ENCODE measurements at regions not wholly inside any gene's neighbourhood (a gene's known extent, or its start where the extent isn't known, plus 50 kb on each side); places are given as distances from the start of the nearest gene placed in this dataset.

GRCh38 chr16:52191531-52192134 lies 355.3 kb downstream of the TOX3 start:
- H3K27ac Mint-ChIP-seq, result no peak overlapping the region
- H3K36me3 Mint-ChIP-seq, result no peaks in the 10 kb centered on the region
- Histone ChIP-seq H3K36me3 (ENCODE audit: control insufficient read depth in 2 of 2, extremely low read depth in 1 of 2, insufficient read depth in 1 of 2, low read length in 1 of 2) (no peaks in the 10 kb centered on the region), H3K4me3 (ENCODE audit: control insufficient read depth in 1 of 2, extremely low read depth in 1 of 2, low read length in 1 of 2) (no peak overlapping the region), H3K4me1 (ENCODE audit: control insufficient read depth in 1 of 2, extremely low read depth in 1 of 2, insufficient read depth in 2 of 2, low read length in 2 of 2) (no peaks in the 10 kb centered on the region), H3K27me3 (replicated peaks in 1 of 2; ENCODE audit: control insufficient read depth in 2 of 2, extremely low read depth in 1 of 2, insufficient read depth in 2 of 2, low read length in 1 of 2) (no peaks in the 10 kb centered on the region), H3K9me3 (no peaks in the 10 kb centered on the region), H3K27ac (ENCODE audit: low read length) (no peak overlapping the region)
- no peak overlapping the region for H3K4me3 Mint-ChIP-seq
- DNase-seq, result peak in 30 of 35 experiments; percentile 1 to 64 (median 17)
- peaks cover 0 to 2% (median 0%) of the 10 kb centered on the region in 3 donors for H3K4me1 Mint-ChIP-seq
- ChIA-PET POLR2A (no interaction called here), CTCF (interaction anchor here (0.7 to 1.7 kb wide), 5 partner anchors 9 to 1091 kb away, joined by 3 to 8 read pairs (median 3); no protein-coding TSS in a partner anchor)
- 56% methylated on average over 3 of the region's 7 CpGs for WGBS (ENCODE audit: insufficient coverage)
- no peak for ATAC-seq (replicated peaks in 1 of 4)
- no peaks in the 10 kb centered on the region for H3K9me3 Mint-ChIP-seq
- no peaks in the 10 kb centered on the region for H3K27me3 Mint-ChIP-seq

GRCh38 chr16:52184336-52184735 lies 362.6 kb downstream of the TOX3 start:
- no peak for ATAC-seq (replicated peaks in 1 of 4)
- no peak overlapping the region for H3K4me3 Mint-ChIP-seq
- H3K27me3 Mint-ChIP-seq, result no peaks in the 10 kb centered on the region
- H3K27ac Mint-ChIP-seq, result no peak overlapping the region
- H3K4me1 Mint-ChIP-seq, result no peaks in the 10 kb centered on the region
- no peak overlapping the region for H3K4me3 ChIP-seq (ENCODE audit: control insufficient read depth in 1 of 2, extremely low read depth in 1 of 2, low read length in 1 of 2)
- H3K36me3 ChIP-seq (ENCODE audit: control insufficient read depth in 2 of 2, extremely low read depth in 1 of 2, insufficient read depth in 1 of 2, low read length in 1 of 2), result no peaks in the 10 kb centered on the region
- H3K9me3 Mint-ChIP-seq, result peaks cover 6 to 11% (median 9%) of the 10 kb centered on the region in 3 donors
- H3K4me1 ChIP-seq (ENCODE audit: control insufficient read depth in 1 of 2, extremely low read depth in 1 of 2, insufficient read depth in 2 of 2, low read length in 2 of 2), result no peaks in the 10 kb centered on the region
- H3K27ac ChIP-seq (ENCODE audit: low read length), result no peak overlapping the region
- POLR2A ChIA-PET, result no interaction called here
- WGBS (ENCODE audit: insufficient coverage), result no CpG with 5 or more reads among the region's 3 CpGs
- no peak for DNase-seq
- no peaks in the 10 kb centered on the region for H3K36me3 Mint-ChIP-seq
- no peaks in the 10 kb centered on the region for H3K9me3 ChIP-seq
- peaks cover 0 to 2% of the 10 kb centered on the region in 2 experiments for H3K27me3 ChIP-seq (replicated peaks in 1 of 2; ENCODE audit: control insufficient read depth in 2 of 2, extremely low read depth in 1 of 2, insufficient read depth in 2 of 2, low read length in 1 of 2)
- CTCF ChIA-PET, result no interaction called here

GRCh38 chr16:52182840-52183239 lies 364.1 kb downstream of the TOX3 start:
- CTCF ChIA-PET, result interaction anchor here in 1 of 2 donors (1.2 kb wide), 1 partner anchor 8 kb away, joined by 4 read pairs; no protein-coding TSS in a partner anchor
- POLR2A ChIA-PET, result no interaction called here
- no peaks in the 10 kb centered on the region for H3K4me1 Mint-ChIP-seq
- H3K27me3 Mint-ChIP-seq, result no peaks in the 10 kb centered on the region
- Histone ChIP-seq H3K27me3 (replicated peaks in 1 of 2; ENCODE audit: control insufficient read depth in 2 of 2, extremely low read depth in 1 of 2, insufficient read depth in 2 of 2, low read length in 1 of 2) (peaks cover 0 to 2% of the 10 kb centered on the region in 2 experiments), H3K4me3 (ENCODE audit: control insufficient read depth in 1 of 2, extremely low read depth in 1 of 2, low read length in 1 of 2) (no peak overlapping the region), H3K36me3 (ENCODE audit: control insufficient read depth in 2 of 2, extremely low read depth in 1 of 2, insufficient read depth in 1 of 2, low read length in 1 of 2) (no peaks in the 10 kb centered on the region), H3K27ac (ENCODE audit: low read length) (no peak overlapping the region), H3K4me1 (ENCODE audit: control insufficient read depth in 1 of 2, extremely low read depth in 1 of 2, insufficient read depth in 2 of 2, low read length in 2 of 2) (no peaks in the 10 kb centered on the region), H3K9me3 (no peaks in the 10 kb centered on the region)
- ATAC-seq (replicated peaks in 1 of 4) (no peak), DNase-seq (no peak)
- 83% methylated on average over 2 of the region's 2 CpGs for WGBS (ENCODE audit: insufficient coverage)
- H3K4me3 Mint-ChIP-seq, result no peak overlapping the region
- H3K36me3 Mint-ChIP-seq, result no peaks in the 10 kb centered on the region
- H3K9me3 Mint-ChIP-seq, result peaks cover 6 to 12% (median 10%) of the 10 kb centered on the region in 3 donors
- no peak overlapping the region for H3K27ac Mint-ChIP-seq

- no peaks in the 10 kb centered on the region for H3K4me1 ChIP-seq (ENCODE audit: control insufficient read depth in 1 of 2, extremely low read depth in 1 of 2, insufficient read depth in 2 of 2, low read length in 2 of 2)
Observed at GRCh38 chr16:52174168-52174567, 372.8 kb downstream of the TOX3 start.

GRCh38 chr16:52171481-52171880 lies 375.5 kb downstream of the TOX3 start:
- no peak for DNase-seq
- no peaks in the 10 kb centered on the region for H3K4me1 ChIP-seq (ENCODE audit: control insufficient read depth in 1 of 2, extremely low read depth in 1 of 2, insufficient read depth in 2 of 2, low read length in 2 of 2)
- H3K27ac ChIP-seq (ENCODE audit: low read length), result no peak overlapping the region
- no peaks in the 10 kb centered on the region for H3K36me3 Mint-ChIP-seq
- H3K36me3 ChIP-seq (ENCODE audit: control insufficient read depth in 2 of 2, extremely low read depth in 1 of 2, insufficient read depth in 1 of 2, low read length in 1 of 2), result no peaks in the 10 kb centered on the region
- H3K27me3 Mint-ChIP-seq, result no peaks in the 10 kb centered on the region
- H3K4me3 ChIP-seq (ENCODE audit: control insufficient read depth in 1 of 2, extremely low read depth in 1 of 2, low read length in 1 of 2), result no peak overlapping the region
- ChIA-PET CTCF (interaction anchor here in 1 of 2 donors (0.6 to 1.0 kb wide), 2 partner anchors 9 to 20 kb away, joined by 3 to 4 read pairs; no protein-coding TSS in a partner anchor), POLR2A (no interaction called here)
- ATAC-seq (replicated peaks in 1 of 4), result no peak
- no peaks in the 10 kb centered on the region for H3K27me3 ChIP-seq (replicated peaks in 1 of 2; ENCODE audit: control insufficient read depth in 2 of 2, extremely low read depth in 1 of 2, insufficient read depth in 2 of 2, low read length in 1 of 2)
- no peak overlapping the region for H3K4me3 Mint-ChIP-seq
- H3K4me1 Mint-ChIP-seq, result no peaks in the 10 kb centered on the region
- no peaks in the 10 kb centered on the region for H3K9me3 ChIP-seq
- H3K27ac Mint-ChIP-seq, result no peak overlapping the region
- H3K9me3 Mint-ChIP-seq, result peaks cover 4 to 7% (median 5%) of the 10 kb centered on the region in 3 donors

More at GRCh38 chr16:52174168-52174567, 372.8 kb downstream of the TOX3 start:
- Histone ChIP-seq H3K27me3 (replicated peaks in 1 of 2; ENCODE audit: control insufficient read depth in 2 of 2, extremely low read depth in 1 of 2, insufficient read depth in 2 of 2, low read length in 1 of 2) (no peaks in the 10 kb centered on the region), H3K9me3 (no peaks in the 10 kb centered on the region), H3K4me3 (ENCODE audit: control insufficient read depth in 1 of 2, extremely low read depth in 1 of 2, low read length in 1 of 2) (no peak overlapping the region), H3K36me3 (ENCODE audit: control insufficient read depth in 2 of 2, extremely low read depth in 1 of 2, insufficient read depth in 1 of 2, low read length in 1 of 2) (no peaks in the 10 kb centered on the region), H3K27ac (ENCODE audit: low read length) (no peak overlapping the region)
- ChIA-PET POLR2A (no interaction called here), CTCF (no interaction called here)
- no peaks in the 10 kb centered on the region for H3K4me1 Mint-ChIP-seq
- H3K4me3 Mint-ChIP-seq, result no peak overlapping the region
- no peaks in the 10 kb centered on the region for H3K36me3 Mint-ChIP-seq
- no peak for ATAC-seq (replicated peaks in 1 of 4)
- no CpG with 5 or more reads among the region's 2 CpGs for WGBS (ENCODE audit: insufficient coverage)
- H3K9me3 Mint-ChIP-seq, result peaks cover 0 to 7% (median 0%) of the 10 kb centered on the region in 3 donors
- no peaks in the 10 kb centered on the region for H3K27me3 Mint-ChIP-seq
- no peak for DNase-seq
- H3K27ac Mint-ChIP-seq, result no peak overlapping the region

- POLR2A ChIA-PET, result no interaction called here
- Mint-ChIP-seq H3K9me3 (peaks cover 0 to 9% (median 7%) of the 10 kb centered on the region in 3 donors), H3K4me3 (no peak overlapping the region), H3K4me1 (no peaks in the 10 kb centered on the region), H3K27ac (no peak overlapping the region), H3K36me3 (no peaks in the 10 kb centered on the region), H3K27me3 (no peaks in the 10 kb centered on the region)
- Histone ChIP-seq H3K27me3 (replicated peaks in 1 of 2; ENCODE audit: control insufficient read depth in 2 of 2, extremely low read depth in 1 of 2, insufficient read depth in 2 of 2, low read length in 1 of 2) (no peaks in the 10 kb centered on the region), H3K4me3 (ENCODE audit: control insufficient read depth in 1 of 2, extremely low read depth in 1 of 2, low read length in 1 of 2) (no peak overlapping the region), H3K9me3 (no peaks in the 10 kb centered on the region), H3K27ac (ENCODE audit: low read length) (no peak overlapping the region), H3K4me1 (ENCODE audit: control insufficient read depth in 1 of 2, extremely low read depth in 1 of 2, insufficient read depth in 2 of 2, low read length in 2 of 2) (no peaks in the 10 kb centered on the region), H3K36me3 (ENCODE audit: control insufficient read depth in 2 of 2, extremely low read depth in 1 of 2, insufficient read depth in 1 of 2, low read length in 1 of 2) (no peaks in the 10 kb centered on the region)
- DNase-seq (no peak), ATAC-seq (replicated peaks in 1 of 4) (no peak)
- CTCF ChIA-PET, result no interaction called here
- no CpG with 5 or more reads among the region's 1 CpG for WGBS (ENCODE audit: insufficient coverage)
Observed at GRCh38 chr16:52167328-52167727, 379.6 kb downstream of the TOX3 start.

GRCh38 chr16:52165961-52166360 lies 381.0 kb downstream of the TOX3 start:
- CTCF ChIA-PET, result no interaction called here
- H3K27me3 Mint-ChIP-seq, result no peaks in the 10 kb centered on the region
- H3K36me3 Mint-ChIP-seq, result no peaks in the 10 kb centered on the region
- H3K4me1 ChIP-seq (ENCODE audit: control insufficient read depth in 1 of 2, extremely low read depth in 1 of 2, insufficient read depth in 2 of 2, low read length in 2 of 2), result no peaks in the 10 kb centered on the region
- 67% methylated on average over 8 of the region's 8 CpGs for WGBS (ENCODE audit: insufficient coverage)
- H3K27ac Mint-ChIP-seq, result no peak overlapping the region
- no peak for ATAC-seq (replicated peaks in 1 of 4)
- H3K4me3 Mint-ChIP-seq, result no peak overlapping the region
- H3K36me3 ChIP-seq (ENCODE audit: control insufficient read depth in 2 of 2, extremely low read depth in 1 of 2, insufficient read depth in 1 of 2, low read length in 1 of 2), result no peaks in the 10 kb centered on the region
- H3K4me3 ChIP-seq (ENCODE audit: control insufficient read depth in 1 of 2, extremely low read depth in 1 of 2, low read length in 1 of 2), result no peak overlapping the region
- no peaks in the 10 kb centered on the region for H3K4me1 Mint-ChIP-seq
- H3K27ac ChIP-seq (ENCODE audit: low read length), result no peak overlapping the region
- no peak for DNase-seq
- peaks cover 0 to 14% (median 7%) of the 10 kb centered on the region in 3 donors for H3K9me3 Mint-ChIP-seq
- no peaks in the 10 kb centered on the region for H3K9me3 ChIP-seq
- H3K27me3 ChIP-seq (replicated peaks in 1 of 2; ENCODE audit: control insufficient read depth in 2 of 2, extremely low read depth in 1 of 2, insufficient read depth in 2 of 2, low read length in 1 of 2), result no peaks in the 10 kb centered on the region
- POLR2A ChIA-PET, result no interaction called here
